ENCODE measurements at regions not wholly inside any gene's neighbourhood (a gene's known extent, or its start where the extent isn't known, plus 50 kb on each side); places are given as distances from the start of the nearest gene placed in this dataset.

- DNase-seq (ENCODE audit: low spot score), result peak; percentile 56
Observed at GRCh38 chr11:91654686-91655085, 569.9 kb upstream of the FAT3 start.

- DNase-seq (ENCODE audit: low spot score), result peak; percentile 5
Observed at GRCh38 chr11:91653079-91653754, 571.4 kb upstream of the FAT3 start.

GRCh38 chr11:91650802-91651201 is 573.8 kb upstream of the FAT3 start:
- no peak for DNase-seq (ENCODE audit: low spot score)

GRCh38 chr11:91641153-91641552 is 583.5 kb upstream of the FAT3 start:
- DNase-seq (ENCODE audit: low spot score), result no peak

- no peak for DNase-seq (ENCODE audit: low spot score)
Observed at GRCh38 chr11:91639359-91639758, 585.3 kb upstream of the FAT3 start.

- no peak for DNase-seq (ENCODE audit: low spot score)
Observed at GRCh38 chr11:91630916-91631673, 593.5 kb upstream of the FAT3 start.

GRCh38 chr11:91625495-91625894 is 599.1 kb upstream of the FAT3 start:
- DNase-seq (ENCODE audit: low spot score), result no peak

- DNase-seq (ENCODE audit: low spot score), result no peak
Observed at GRCh38 chr11:91624021-91624420, 600.6 kb upstream of the FAT3 start.

- DNase-seq (ENCODE audit: low spot score), result no peak
Observed at GRCh38 chr11:91608677-91609076, 615.9 kb upstream of the FAT3 start.

GRCh38 chr11:91596111-91596510 is 628.5 kb upstream of the FAT3 start:
- DNase-seq (ENCODE audit: low spot score), result no peak

GRCh38 chr11:91591021-91591420 is 633.6 kb upstream of the FAT3 start:
- DNase-seq (ENCODE audit: low spot score), result no peak

- DNase-seq (ENCODE audit: low spot score), result no peak
Observed at GRCh38 chr11:91587131-91587530, 637.5 kb upstream of the FAT3 start.

GRCh38 chr11:91585035-91585801 is 639.4 kb upstream of the FAT3 start:
- DNase-seq (ENCODE audit: low spot score), result no peak

- DNase-seq (ENCODE audit: low spot score), result no peak
Observed at GRCh38 chr11:91563176-91563575, 661.4 kb upstream of the FAT3 start.

- no peak for DNase-seq (ENCODE audit: low spot score)
Observed at GRCh38 chr11:91560434-91560833, 664.2 kb upstream of the FAT3 start.

- no peak for DNase-seq (ENCODE audit: low spot score)
Observed at GRCh38 chr11:91538065-91538464, 686.6 kb upstream of the FAT3 start.

- DNase-seq (ENCODE audit: low spot score), result no peak
Observed at GRCh38 chr11:91536366-91536765, 688.3 kb upstream of the FAT3 start.

- DNase-seq (ENCODE audit: low spot score), result no peak
Observed at GRCh38 chr11:91528965-91529364, 695.7 kb upstream of the FAT3 start.

GRCh38 chr11:91527380-91528030 is 697.1 kb upstream of the FAT3 start:
- no peak for DNase-seq (ENCODE audit: low spot score)

- DNase-seq (ENCODE audit: low spot score), result no peak
Observed at GRCh38 chr11:91513734-91514133, 710.9 kb upstream of the FAT3 start.

- DNase-seq (ENCODE audit: low spot score), result no peak
Observed at GRCh38 chr11:91497847-91498246, 726.8 kb upstream of the FAT3 start.

GRCh38 chr11:91495837-91496236 is 728.8 kb upstream of the FAT3 start:
- no peak for DNase-seq (ENCODE audit: low spot score)
